ENCODE measurements at regions not wholly inside any gene's neighbourhood (a gene's known extent, or its start where the extent isn't known, plus 50 kb on each side); places are given as distances from the start of the nearest gene placed in this dataset.

- intact Hi-C loops (cut with DNase I): no loop called here
- DNase-seq: no peak
Measured at GRCh38 chr10:9707216-9707615, 1310.5 kb upstream of the CELF2 start.

- intact Hi-C loops (cut with DNase I): no loop called here
- DNase-seq: no peak
Measured at GRCh38 chr10:9709849-9710248, 1307.8 kb upstream of the CELF2 start.

- DNase-seq: no peak
- intact Hi-C loops (cut with DNase I): no loop called here
Measured at GRCh38 chr10:9712393-9712792, 1305.3 kb upstream of the CELF2 start.

GRCh38 chr10:9719246-9719645 lies 1298.4 kb upstream of the CELF2 start:
- intact Hi-C loops (cut with DNase I): no loop called here
- no peak for DNase-seq

- no peak for DNase-seq
- intact Hi-C loops (cut with DNase I): no loop called here
Measured at GRCh38 chr10:9733766-9734165, 1283.9 kb upstream of the CELF2 start.

GRCh38 chr10:9734218-9734617 lies 1283.5 kb upstream of the CELF2 start:
- intact Hi-C loops (cut with DNase I): no loop called here
- DNase-seq: no peak

GRCh38 chr10:9735731-9736130 lies 1281.9 kb upstream of the CELF2 start:
- intact Hi-C loops (cut with DNase I): no loop called here
- no peak for DNase-seq

GRCh38 chr10:9743639-9744038 lies 1274.0 kb upstream of the CELF2 start:
- intact Hi-C loops (cut with DNase I): no loop called here

GRCh38 chr10:9745158-9745557 lies 1272.5 kb upstream of the CELF2 start:
- DNase-seq: no peak
- intact Hi-C loops (cut with DNase I): no loop called here

More at GRCh38 chr10:9743639-9744038, 1274.0 kb upstream of the CELF2 start:
- no peak for DNase-seq

GRCh38 chr10:9757176-9757575 lies 1260.5 kb upstream of the CELF2 start:
- DNase-seq: no peak
- intact Hi-C loops (cut with DNase I): no loop called here

GRCh38 chr10:9759596-9759995 lies 1258.1 kb upstream of the CELF2 start:
- intact Hi-C loops (cut with DNase I): no loop called here
- no peak for DNase-seq

- intact Hi-C loops (cut with DNase I): no loop called here
- DNase-seq: no peak
Measured at GRCh38 chr10:9762966-9763656, 1254.6 kb upstream of the CELF2 start.

- no peak for DNase-seq
- intact Hi-C loops (cut with DNase I): no loop called here
Measured at GRCh38 chr10:9766762-9767161, 1250.9 kb upstream of the CELF2 start.

GRCh38 chr10:9781666-9782065 lies 1236.0 kb upstream of the CELF2 start:
- DNase-seq: no peak
- intact Hi-C loops (cut with DNase I): no loop called here

GRCh38 chr10:9786101-9786500 lies 1231.6 kb upstream of the CELF2 start:
- intact Hi-C loops (cut with DNase I): no loop called here
- DNase-seq: no peak

- intact Hi-C loops (cut with DNase I): no loop called here
Measured at GRCh38 chr10:9786576-9786975, 1231.1 kb upstream of the CELF2 start.

GRCh38 chr10:9789996-9790395 lies 1227.7 kb upstream of the CELF2 start:
- DNase-seq: no peak
- intact Hi-C loops (cut with DNase I): no loop called here

More at GRCh38 chr10:9786576-9786975, 1231.1 kb upstream of the CELF2 start:
- DNase-seq: no peak

- intact Hi-C loops (cut with DNase I): no loop called here
- no peak for DNase-seq
Measured at GRCh38 chr10:9792181-9792580, 1225.5 kb upstream of the CELF2 start.

- intact Hi-C loops (cut with DNase I): no loop called here
- DNase-seq: no peak
Measured at GRCh38 chr10:9796564-9796963, 1221.1 kb upstream of the CELF2 start.

- intact Hi-C loops (cut with DNase I): no loop called here
- no peak for DNase-seq
Measured at GRCh38 chr10:9800011-9800410, 1217.7 kb upstream of the CELF2 start.

- intact Hi-C loops (cut with DNase I): no loop called here
Measured at GRCh38 chr10:9800571-9800970, 1217.1 kb upstream of the CELF2 start.

GRCh38 chr10:9807846-9808245 lies 1209.8 kb upstream of the CELF2 start:
- intact Hi-C loops (cut with DNase I): no loop called here
- DNase-seq: no peak

More at GRCh38 chr10:9800571-9800970, 1217.1 kb upstream of the CELF2 start:
- no peak for DNase-seq

GRCh38 chr10:9811601-9812000 lies 1206.1 kb upstream of the CELF2 start:
- no peak for DNase-seq
- intact Hi-C loops (cut with DNase I): no loop called here

All from posterior cingulate gyrus (tissue), 11 donors.